ENCODE measurements at regions not wholly inside any gene's neighbourhood (a gene's known extent, or its start where the extent isn't known, plus 50 kb on each side); places are given as distances from the start of the nearest gene placed in this dataset.

- no peak for TF ChIP-seq CTCF (IDR thresholded peaks at IDR 0.05)
Observed at GRCh38 chr2:15836689-15837610, 103.4 kb upstream of the MYCN start.

GRCh38 chr2:15838481-15839090 is 101.8 kb upstream of the MYCN start:
- TF ChIP-seq CTCF (IDR thresholded peaks at IDR 0.05), result no peak

- no peak for TF ChIP-seq CTCF (IDR thresholded peaks at IDR 0.05)
Observed at GRCh38 chr2:15839426-15840124, 100.8 kb upstream of the MYCN start.

GRCh38 chr2:15840148-15840547 is 100.2 kb upstream of the MYCN start:
- no peak for TF ChIP-seq CTCF (IDR thresholded peaks at IDR 0.05)

- no peak for TF ChIP-seq CTCF (IDR thresholded peaks at IDR 0.05)
Observed at GRCh38 chr2:15840969-15841368, 99.4 kb upstream of the MYCN start.

GRCh38 chr2:15841776-15842560 is 98.4 kb upstream of the MYCN start:
- no peak for TF ChIP-seq CTCF (IDR thresholded peaks at IDR 0.05)

Data from LNCAP (cell line).